Left ventricle myocardium inferior (tissue), 1 donor: ENCODE measurements at regions not wholly inside any gene's neighbourhood (a gene's known extent, or its start where the extent isn't known, plus 50 kb on each side); places are given as distances from the start of the nearest gene placed in this dataset.

Experiments used
- DNase-seq: peaks from one replicate; pipeline ENCODE4 v3.0.0-alpha.2; 2020
- H3K27ac ChIP-seq: fragments of 200-600 bp; replicated peaks from 2 replicates; pipeline ENCODE4 v1.8.0; 2021
- H3K27me3 ChIP-seq: fragments of 200-600 bp; 2 replicates; pipeline ENCODE4 v1.8.0; 2021; ENCODE audit warnings: low read depth
- H3K36me3 ChIP-seq: fragments of 200-600 bp; 2 replicates; pipeline ENCODE4 v1.8.0; 2021
- H3K4me1 ChIP-seq: fragments of 200-600 bp; 2 replicates; pipeline ENCODE4 v1.8.0; 2021
- H3K4me3 ChIP-seq: fragments of 200-600 bp; 2 replicates; pipeline ENCODE4 v1.8.0; 2021; ENCODE audit warnings: mild to moderate bottlenecking, moderate library complexity
- H3K9me3 ChIP-seq: fragments of 200-600 bp; replicated peaks from 2 replicates; pipeline ENCODE4 v1.8.0; 2021
- intact Hi-C: fragments of 100-400 bp; cut with micrococcal nuclease; formaldehyde crosslinking; loops from one replicate; pipeline ENCODE4 v1.11.0; 2022
- TF ChIP-seq, protein P1 (sequence below): fragments of 200-600 bp; IDR thresholded peaks from 2 replicates; pipeline ENCODE4 v1.8.0; 2021; ENCODE audit warnings: antibody characterized with exemption, mild to moderate bottlenecking, borderline replicate concordance
- donor health status: DM: no; HTN: yes; CAD: no; lungs with severe emphysema.

DNA sequence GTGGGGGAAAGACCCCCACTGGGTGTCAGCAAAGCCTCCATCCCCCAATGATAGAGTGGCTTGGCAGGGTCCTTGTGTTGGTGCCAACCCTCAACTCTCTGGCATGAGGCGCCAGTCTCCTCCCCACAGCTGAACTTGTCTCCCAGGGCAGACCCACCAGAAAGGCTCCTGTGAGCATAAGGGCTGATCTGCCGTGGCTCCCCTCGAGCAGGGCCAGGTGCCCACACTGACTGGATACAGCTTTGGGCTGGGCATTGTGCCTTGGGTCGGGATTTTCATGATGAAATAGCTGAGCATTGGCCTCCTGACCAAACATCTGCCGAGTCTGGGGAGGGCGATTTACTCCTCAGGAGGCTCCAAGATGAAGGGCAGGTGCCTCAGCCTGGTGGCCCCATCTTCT lies 68.1 kb upstream of the NPTX2 start:
- no peaks in the 10 kb centered on the region for H3K4me1 ChIP-seq
- H3K27ac ChIP-seq: no peak overlapping the region
- no peak for DNase-seq
- H3K9me3 ChIP-seq: peaks cover 22% of the 10 kb centered on the region
- TF ChIP-seq, protein P1, sequence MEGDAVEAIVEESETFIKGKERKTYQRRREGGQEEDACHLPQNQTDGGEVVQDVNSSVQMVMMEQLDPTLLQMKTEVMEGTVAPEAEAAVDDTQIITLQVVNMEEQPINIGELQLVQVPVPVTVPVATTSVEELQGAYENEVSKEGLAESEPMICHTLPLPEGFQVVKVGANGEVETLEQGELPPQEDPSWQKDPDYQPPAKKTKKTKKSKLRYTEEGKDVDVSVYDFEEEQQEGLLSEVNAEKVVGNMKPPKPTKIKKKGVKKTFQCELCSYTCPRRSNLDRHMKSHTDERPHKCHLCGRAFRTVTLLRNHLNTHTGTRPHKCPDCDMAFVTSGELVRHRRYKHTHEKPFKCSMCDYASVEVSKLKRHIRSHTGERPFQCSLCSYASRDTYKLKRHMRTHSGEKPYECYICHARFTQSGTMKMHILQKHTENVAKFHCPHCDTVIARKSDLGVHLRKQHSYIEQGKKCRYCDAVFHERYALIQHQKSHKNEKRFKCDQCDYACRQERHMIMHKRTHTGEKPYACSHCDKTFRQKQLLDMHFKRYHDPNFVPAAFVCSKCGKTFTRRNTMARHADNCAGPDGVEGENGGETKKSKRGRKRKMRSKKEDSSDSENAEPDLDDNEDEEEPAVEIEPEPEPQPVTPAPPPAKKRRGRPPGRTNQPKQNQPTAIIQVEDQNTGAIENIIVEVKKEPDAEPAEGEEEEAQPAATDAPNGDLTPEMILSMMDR: no peak
- peaks cover 20% of the 10 kb centered on the region for H3K27me3 ChIP-seq
- no peaks in the 10 kb centered on the region for H3K36me3 ChIP-seq
- no peak overlapping the region for H3K4me3 ChIP-seq
- intact Hi-C loops: no loop called here

DNA sequence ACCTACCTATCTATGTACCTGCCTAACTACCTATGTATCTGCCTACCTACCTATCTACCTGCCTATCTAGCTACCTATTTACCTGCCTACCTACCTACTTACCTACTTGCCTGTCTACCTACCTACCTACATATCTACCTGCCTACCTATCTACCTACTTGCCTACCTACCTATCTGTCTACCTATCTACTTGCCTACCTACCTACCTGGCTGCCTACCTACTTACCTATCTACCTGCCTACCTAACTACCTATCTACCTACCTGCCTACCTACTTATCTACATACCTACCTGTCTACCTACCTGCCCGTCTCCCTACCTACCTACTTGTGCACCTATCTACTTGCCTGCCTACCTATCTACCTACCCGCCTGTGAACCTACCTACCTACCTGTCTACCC lies 68.7 kb upstream of the NPTX2 start:
- intact Hi-C loops: no loop called here
- H3K27me3 ChIP-seq: peaks cover 26% of the 10 kb centered on the region
- no peaks in the 10 kb centered on the region for H3K4me1 ChIP-seq
- H3K27ac ChIP-seq: no peak overlapping the region
- TF ChIP-seq, protein P1: no peak
- H3K36me3 ChIP-seq: no peaks in the 10 kb centered on the region
- H3K9me3 ChIP-seq: peaks cover 22% of the 10 kb centered on the region
- no peak for DNase-seq
- H3K4me3 ChIP-seq: no peak overlapping the region

DNA sequence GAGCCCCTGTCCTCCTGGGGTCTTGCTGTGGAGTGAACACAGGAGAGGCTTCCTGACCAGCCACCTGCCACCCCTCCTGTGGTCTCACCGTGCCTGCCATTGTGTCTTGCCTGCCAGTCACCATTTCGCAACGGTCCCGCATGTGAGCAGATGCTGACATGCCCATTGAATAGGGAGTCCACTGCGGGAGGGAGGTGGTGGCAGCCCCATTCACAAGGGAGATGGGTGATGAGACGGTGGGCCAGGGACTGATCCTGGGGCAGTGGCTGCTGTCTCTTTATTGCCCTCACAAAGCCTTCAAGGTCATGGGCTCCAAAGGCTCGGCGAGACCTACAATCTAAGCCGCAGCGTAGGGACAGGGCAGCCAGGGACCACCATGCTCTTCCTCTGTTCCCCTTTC lies 76.0 kb upstream of the NPTX2 start:
- H3K4me1 ChIP-seq: no peaks in the 10 kb centered on the region
- TF ChIP-seq, protein P1: no peak
- DNase-seq: no peak
- peaks cover 40% of the 10 kb centered on the region for H3K27me3 ChIP-seq
- peaks cover 7% of the 10 kb centered on the region for H3K9me3 ChIP-seq
- no peaks in the 10 kb centered on the region for H3K36me3 ChIP-seq
- no peak overlapping the region for H3K27ac ChIP-seq
- intact Hi-C loops: no loop called here
- H3K4me3 ChIP-seq: no peak overlapping the region

DNA sequence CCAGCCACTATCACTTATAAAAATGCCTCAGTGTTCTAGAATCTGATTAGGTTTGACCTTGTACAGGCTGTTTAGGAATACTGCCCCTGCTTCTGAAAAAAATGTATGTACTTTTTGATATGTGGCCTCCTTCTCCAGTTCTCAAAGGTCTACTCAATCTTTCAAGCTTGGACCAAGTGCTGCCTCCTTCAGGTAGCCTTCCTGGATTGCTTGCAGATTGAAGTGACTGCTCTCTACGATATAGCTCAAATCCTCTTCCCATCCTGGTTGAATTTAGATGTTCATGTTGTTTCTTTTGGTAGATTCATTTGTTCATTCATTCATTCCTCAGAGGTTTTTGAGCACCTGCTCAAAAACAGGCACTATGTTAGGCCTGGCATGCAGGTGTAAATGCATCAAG lies 77.2 kb upstream of the NPTX2 start:
- no peaks in the 10 kb centered on the region for H3K36me3 ChIP-seq
- peaks cover 29% of the 10 kb centered on the region for H3K27me3 ChIP-seq
- H3K4me3 ChIP-seq: no peak overlapping the region
- peaks cover 7% of the 10 kb centered on the region for H3K9me3 ChIP-seq
- H3K4me1 ChIP-seq: no peaks in the 10 kb centered on the region
- intact Hi-C loops: no loop called here
- DNase-seq: no peak
- TF ChIP-seq, protein P1: no peak
- H3K27ac ChIP-seq: no peak overlapping the region

DNA sequence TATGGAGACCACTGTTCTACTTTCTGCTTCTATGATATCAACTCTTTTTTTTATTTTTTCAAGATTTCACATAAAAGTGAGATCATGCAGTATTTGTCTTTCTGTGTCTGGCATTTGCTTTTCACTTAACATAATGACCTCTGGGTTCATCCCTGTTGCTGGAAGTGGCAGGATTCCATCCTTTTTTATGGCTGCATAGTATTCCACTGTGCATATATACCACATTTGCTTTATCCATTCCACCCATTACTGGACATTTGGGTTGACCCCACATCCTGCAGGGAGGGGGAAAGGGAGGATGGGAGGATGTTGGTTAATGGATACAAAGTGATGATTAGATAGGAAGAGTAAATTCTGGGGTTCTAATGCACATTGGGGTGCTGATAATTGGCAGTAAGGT lies 80.3 kb upstream of the NPTX2 start:
- intact Hi-C loops: no loop called here

More for the DNA sequence above, 80.3 kb upstream of the NPTX2 start:
- Histone ChIP-seq H3K9me3 (peaks cover 12% of the 10 kb centered on the region), H3K4me1 (no peaks in the 10 kb centered on the region), H3K4me3 (no peak overlapping the region), H3K27ac (no peak overlapping the region), H3K27me3 (peaks cover 11% of the 10 kb centered on the region), H3K36me3 (no peaks in the 10 kb centered on the region)
- DNase-seq: no peak
- TF ChIP-seq, protein P1: no peak
